Stimulated activated CD8-positive, alpha-beta memory T cell treated with anti-CD3 and anti-CD28 coated beads, Interleukin-4, amount 100 ng/mL, for 48 hours (primary cell): ENCODE measurements at regions not wholly inside any gene's neighbourhood (a gene's known extent, or its start where the extent isn't known, plus 50 kb on each side); places are given as distances from the start of the nearest gene placed in this dataset.
"Not testable (repeated sequence)": the region's sequence is repeated elsewhere in the genome, so short reads cannot be mapped to it uniquely, and the experiment has no call there.

Source experiments
- DNase-seq: peaks from one replicate; pipeline ENCODE4 v3.0.0-alpha.2; 2020

DNA sequence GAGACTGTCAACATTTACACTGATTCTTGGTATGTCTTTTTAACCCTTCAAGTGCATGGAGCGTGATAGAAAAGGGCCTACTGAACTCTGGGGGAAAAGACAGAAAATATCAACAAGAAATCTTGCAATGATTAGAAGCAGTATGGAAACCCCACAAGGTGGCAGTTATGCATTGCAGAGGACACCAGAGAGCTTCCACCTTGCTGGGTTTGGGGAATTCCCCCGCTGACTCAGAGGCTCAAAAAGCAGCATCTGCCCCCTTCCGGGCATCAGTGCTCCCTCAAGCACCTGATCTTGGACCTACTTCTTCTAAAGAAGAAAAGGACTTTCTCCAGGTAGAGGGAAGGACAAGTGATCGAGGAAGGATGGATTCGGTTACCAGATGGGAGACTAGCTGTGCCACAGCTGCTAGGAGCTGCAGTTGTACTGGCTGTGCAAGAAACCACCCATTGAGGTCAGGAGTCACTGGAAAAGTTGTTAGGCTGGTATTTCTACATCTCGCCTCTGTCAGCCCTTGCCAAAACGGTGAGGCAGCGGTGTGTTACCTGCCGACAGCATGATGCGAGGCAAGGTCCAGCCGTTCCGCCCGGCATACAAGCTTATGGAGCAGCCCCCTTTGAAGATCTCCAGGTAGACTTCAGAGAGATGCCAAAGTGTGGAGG lies 102.8 kb upstream of the OSBPL11 start:
- peak; percentile 62 for DNase-seq

DNA sequence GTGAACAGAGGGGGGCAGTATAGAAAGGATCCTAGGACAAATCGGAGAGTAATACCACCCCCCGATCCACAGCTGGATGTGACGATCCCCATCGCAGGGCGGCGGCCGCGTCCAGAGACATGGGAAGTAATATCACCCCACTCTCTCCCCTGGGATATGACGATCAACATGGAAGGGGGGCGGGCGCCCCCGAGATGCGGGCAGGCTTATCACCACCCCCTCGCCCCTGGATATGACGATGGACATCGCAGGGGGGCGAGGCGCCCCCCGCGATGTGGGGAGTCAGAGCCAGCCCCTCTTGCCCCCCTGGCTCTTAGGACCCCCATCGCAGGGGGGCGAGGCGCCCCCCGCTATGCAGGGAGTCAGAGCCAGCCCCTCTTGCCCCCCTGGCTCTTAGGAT lies 120.4 kb upstream of the OSBPL11 start:
- no peak for DNase-seq

DNA sequence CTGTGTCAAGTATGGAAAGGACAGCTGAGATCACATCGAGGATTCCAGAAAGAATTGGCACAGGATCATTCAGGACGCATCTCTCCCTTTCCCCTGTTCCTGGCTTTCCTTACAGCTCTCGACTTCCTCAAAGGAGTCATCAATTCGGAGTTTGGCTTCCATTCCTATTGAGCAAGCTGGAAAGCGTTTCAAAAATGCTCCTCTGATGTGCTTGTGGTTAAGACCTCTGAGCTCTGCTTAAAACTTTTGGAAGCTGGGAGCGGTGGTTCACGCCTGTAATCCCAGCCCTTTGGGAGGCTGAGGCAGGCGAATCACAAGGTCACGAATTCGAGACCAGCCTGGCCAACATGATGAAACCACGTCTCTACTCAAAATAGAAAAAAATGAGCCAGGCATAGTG lies 136.9 kb upstream of the OSBPL11 start:
- not testable (repeated sequence) for DNase-seq

DNA sequence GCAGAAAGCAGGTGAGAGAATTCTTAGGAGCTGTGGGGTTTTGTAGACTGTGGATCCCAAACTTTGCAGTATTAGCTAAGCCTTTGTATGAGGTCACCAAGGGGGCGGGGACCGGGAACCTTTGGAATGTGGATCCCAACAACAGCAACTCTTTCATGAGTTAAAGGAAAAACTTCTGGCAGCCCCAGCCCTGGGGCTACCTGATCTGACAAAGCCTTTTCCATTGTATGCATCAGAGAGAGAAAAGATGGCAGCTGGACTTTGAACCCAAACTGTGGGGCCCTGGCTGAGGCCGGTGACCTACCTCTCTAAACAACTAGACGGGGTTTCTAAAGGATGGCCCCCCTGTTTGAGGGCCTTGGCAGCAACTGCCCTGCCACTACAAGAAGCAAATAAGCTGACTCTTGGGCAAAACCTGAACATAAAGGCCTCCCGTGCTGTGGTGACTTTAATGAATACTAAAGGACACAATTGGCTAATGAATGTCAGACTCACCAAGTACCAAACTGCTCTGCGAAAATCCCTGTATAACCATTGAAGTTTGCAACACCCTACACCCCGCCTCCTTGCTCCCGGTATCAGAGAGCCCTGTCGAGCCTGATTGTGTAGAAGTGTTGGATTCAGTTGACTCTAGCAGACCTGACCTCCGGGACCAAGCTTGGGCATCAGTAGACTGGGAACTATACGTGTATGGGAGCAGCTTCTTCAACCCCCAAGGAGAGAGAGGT lies 146.9 kb upstream of the OSBPL11 start:
- not testable (repeated sequence) for DNase-seq

DNA sequence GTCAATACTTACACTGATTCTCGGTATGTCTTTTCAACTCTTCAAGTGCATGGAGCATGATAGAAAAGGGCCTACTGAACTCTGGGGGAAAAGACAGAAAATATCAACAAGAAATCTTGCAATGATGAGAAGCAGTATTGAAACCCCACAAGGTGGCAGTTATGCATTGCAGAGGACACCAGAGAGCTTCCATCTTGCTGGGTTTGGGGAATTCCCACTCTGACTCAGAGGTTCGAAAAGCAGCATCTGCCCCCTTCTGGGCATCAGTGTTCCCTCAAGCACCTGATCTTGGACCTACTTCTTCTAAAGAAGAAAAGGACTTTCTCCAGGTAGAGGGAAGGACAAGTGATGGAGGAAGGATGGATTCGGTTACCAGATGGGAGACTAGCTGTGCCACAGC lies 147.5 kb upstream of the OSBPL11 start:
- peak; percentile 46 for DNase-seq

DNA sequence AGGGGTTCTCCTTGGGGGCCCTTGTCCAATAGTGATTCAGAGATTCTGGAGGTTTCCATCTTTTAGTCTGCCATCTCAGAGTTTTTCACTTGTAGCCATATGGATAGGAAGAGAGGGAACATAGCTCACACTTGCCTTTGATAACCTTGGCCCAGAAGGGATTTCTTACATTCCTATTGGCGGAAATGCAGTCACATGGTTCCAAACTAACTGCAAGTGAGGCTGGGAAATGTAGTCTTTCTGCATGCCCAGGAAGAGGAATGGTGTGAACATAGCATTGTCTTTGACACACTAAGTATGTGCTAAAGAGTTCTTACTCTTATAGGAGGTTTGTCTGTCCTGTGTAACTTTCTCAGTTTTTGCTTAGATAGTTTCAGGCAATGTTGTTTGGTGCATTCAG lies 161.8 kb upstream of the OSBPL11 start:
- DNase-seq, result not testable (repeated sequence)

DNA sequence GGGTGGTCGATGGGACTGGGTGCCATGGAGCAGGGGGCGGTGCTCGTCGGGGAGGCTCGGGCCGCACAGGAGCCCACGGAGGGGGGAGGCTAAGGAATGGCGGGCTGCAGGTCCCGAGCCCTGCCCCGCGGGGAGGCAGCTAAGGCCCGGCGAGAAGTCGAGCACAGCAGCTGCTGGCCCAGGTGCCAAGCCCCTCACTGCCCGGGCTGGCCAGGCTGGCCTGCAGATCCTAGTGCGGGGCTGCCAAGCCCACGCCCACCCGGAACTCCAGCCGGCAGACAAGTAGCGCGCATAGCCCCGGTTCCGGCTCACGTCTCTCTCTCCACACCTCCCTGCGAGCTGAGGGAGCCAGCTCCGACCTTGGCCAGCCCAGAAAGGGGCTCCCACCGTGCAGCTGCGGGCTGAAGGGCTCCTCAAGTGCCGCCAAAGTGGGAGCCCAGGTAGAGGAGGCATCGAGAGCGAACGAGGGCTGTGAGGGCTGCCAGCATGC lies 163.4 kb upstream of the OSBPL11 start:
- DNase-seq, result not testable (repeated sequence)

DNA sequence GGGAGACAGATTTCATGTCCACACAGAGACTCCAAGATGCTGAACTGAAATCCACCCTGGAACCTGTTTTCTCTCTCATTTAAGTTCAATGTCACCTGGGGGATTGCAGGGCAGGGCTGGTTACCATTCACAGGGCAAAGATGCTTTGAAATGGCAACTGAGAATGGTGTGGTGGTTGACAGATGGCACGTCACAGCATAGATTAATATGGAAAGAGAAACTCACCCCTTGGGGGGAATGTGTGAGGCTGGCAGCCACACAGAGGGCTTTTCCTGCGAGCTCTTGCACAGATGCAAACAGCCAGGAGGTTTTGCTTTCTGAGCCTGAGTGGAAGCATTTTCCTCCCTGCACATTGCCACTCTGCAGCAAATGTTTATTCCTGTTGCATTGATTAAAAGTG lies 167.3 kb upstream of the OSBPL11 start:
- DNase-seq, result not testable (repeated sequence)

DNA sequence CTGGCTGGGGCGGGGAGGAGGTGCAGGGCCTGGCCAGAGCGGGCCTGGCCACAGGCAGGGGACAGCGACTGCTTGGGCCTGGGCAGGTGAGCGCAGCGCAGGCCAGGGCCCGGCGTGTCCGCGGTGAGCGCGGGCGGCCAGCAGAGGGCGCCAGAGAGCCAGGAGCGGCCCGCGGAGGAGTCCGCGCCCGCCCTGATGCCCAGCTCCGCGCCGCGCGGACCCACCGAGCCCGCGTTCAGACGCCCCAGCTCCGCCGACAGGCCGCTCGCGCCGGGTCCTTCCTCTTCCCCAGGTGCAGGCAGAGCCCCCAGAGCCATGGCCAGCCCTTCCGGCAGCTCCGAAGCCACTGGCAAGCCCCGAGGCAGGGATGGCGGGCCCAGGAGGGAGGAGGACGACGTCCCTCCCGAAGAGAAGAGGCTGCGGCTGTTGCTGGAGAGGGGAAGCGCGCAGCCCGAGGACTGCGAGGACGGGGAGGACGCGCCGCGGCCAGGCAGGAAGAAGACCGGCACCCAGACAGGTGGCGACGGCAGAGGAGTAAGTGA lies 171.1 kb upstream of the OSBPL11 start:
- peak; percentile 79 for DNase-seq

DNA sequence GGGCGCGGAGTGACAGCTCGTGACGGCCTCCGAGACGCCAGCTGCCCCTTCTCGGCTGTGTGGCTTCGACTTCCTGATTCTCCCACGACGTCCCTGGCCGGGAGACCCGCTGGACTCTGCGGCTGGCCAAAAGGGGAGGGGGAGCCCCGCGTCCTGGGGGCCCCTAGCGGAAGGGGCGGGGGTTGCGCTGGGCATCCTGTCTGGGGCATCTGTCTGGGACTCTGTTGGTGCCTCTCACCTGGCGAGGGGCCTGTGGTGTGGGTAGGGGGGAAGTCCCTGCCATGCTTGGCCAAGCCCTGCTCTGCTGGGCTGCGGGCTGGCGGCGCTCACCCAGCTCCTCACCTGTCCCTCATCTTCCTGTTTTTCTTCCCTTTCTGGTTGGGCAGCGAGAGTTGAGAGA lies 171.6 kb upstream of the OSBPL11 start:
- peak; percentile 33 for DNase-seq

DNA sequence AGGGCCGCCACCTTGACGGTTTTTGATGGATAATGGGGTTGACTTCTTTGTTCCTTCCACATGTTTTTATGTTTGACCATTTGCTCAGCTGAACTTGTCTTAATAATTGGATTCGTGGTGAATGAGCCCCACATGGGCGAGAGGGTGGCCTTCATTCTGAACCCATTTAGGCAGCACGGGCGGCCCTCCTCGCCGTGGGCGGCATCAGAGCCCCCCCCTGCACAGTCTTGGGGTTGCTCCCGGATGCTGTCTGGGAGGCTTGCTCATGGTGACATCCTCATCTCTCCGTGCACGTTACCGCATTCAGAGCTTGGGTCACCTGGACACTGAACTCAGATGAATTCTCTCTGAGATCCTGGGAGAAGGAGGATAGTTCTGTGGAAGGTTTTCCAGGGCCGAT lies 172.3 kb upstream of the OSBPL11 start:
- DNase-seq, result no peak

DNA sequence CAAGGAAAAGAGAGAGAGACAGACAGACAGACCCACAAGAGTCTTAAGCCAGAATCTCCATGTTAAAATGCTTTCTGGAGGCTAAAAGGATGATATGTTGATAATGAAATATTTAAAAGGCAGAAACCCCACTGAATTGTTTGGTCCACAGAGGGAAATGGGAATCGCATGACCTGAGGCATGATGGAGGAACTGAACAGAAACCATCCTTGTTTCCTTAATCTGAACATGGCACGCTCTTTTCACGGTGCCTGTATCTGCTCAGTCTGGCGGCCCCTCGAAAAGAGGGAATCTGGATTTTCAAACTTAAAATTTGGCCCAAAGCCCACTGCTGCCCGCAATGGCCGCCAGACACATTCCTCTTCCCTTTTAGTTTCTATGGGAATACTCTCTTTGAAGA lies 173.5 kb upstream of the OSBPL11 start:
- DNase-seq, result not testable (repeated sequence)

DNA sequence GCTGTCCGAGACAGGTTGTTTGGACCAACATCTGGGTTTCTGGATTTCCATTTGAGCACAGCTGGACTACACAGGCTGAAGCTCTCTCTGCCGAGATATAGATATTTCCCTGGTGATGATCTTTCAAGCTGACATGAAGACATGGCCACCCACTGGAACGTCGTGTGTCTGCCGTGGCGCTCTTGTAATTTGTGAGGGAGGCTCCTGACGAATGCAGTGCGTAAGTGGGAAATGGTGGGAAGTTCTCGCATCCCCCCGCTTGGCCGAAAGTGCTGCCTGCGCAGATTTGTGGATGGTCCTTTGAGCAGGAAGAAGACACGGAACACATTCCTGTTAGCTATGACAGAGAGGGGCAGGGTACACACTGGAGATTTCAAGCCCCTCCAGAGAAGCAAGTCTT lies 176.2 kb upstream of the OSBPL11 start:
- DNase-seq, result not testable (repeated sequence)

DNA sequence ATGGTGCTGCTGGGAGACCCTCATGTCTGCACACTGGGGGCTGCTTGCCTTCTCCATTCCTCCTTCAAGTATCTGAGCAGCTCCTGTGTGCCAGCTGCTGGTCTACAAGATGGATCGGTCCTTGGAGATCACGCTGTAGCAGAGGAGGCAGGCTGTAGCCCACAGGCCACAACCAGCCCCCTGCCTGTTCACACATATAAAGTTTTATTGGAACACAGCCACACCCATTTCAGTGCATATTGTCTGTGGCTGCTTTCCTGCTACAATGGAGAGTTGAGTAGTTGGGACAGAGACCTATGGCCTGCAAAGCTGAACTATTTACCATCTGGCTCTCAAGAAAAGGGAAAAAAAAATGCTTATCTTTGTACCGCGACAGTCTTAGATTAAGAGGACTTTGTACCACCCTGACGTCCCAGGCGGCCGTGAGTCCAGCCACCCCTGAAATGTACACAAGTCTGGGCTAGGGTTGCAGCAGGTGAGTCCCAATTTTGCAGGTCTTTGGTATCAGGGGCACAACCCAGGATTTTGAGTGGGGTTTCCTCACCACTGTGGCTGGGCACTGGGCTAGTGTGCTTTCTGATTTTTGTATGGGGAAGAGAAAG lies 179.2 kb upstream of the OSBPL11 start:
- not testable (repeated sequence) for DNase-seq

DNA sequence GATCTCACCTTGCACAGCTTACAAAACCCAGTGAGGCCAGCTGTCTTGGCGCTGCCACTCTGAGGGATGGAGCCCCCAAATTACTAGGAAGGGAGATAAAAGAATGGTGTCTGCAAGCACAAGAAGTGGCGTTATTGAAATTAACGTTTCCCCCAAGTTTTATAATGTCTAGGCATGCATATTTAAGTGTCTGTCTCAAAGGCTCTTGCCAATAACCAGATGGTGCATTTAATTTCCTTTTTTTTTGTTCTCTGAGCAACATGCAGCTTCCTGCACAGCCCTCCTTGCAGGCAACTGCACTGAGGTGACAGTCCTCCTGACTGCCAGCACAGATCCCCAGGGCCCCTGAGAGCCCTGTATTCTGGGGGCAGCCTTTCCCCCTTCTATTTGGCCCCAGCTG lies 179.8 kb upstream of the OSBPL11 start:
- DNase-seq, result not testable (repeated sequence)

DNA sequence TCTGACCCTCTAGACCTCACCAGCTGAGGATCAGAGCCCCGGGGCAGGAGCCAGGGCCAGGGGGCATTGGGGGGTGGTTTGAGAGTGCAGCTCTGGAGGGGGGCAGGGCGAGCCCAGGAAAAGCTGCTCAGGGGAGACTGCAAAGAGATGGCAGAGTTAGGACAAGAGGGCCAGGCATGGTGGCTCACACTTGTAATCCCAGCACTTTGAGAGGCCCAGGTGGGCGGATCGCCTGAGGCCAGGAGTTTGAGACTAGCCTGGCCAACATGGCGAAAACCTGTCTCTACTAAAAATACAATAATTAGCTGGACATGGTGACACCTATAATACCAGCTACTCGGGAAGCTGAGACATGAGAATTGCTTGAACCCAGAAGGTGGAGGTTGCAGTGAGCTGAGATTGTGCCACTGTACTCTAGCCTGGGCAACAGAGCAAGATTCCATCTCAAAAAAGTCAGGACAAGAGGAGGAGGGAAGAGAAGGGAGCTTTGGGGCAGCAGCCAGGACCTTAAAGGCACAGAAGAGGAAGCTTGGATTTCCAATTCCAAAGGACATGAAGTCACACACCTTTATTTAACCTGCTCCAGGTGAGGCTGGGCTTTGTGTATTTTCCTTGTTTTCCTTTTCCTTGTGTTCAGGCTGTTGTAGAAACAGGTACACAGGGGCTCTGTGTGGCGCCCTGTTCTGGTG lies 180.5 kb upstream of the OSBPL11 start:
- not testable (repeated sequence) for DNase-seq

DNA sequence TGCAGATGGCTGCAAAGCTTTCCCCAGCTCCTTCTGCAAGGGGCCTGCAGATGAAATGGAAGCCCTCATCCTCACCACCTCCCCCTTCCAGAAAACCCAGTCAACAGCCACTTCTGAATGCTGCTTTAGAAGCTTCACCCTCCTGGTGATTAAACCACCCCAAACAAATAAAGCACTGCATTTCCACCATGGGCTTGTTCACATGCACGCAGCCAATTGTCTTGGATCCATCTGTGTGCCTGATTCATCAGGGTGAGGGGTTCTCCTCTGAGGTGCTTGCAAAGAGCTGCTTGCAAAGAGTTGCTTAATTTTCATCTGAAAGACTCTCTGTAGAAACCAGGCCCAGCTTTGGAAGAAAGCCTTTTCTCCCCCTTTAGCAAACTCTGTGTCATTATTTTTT lies 184.0 kb upstream of the OSBPL11 start:
- not testable (repeated sequence) for DNase-seq

DNA sequence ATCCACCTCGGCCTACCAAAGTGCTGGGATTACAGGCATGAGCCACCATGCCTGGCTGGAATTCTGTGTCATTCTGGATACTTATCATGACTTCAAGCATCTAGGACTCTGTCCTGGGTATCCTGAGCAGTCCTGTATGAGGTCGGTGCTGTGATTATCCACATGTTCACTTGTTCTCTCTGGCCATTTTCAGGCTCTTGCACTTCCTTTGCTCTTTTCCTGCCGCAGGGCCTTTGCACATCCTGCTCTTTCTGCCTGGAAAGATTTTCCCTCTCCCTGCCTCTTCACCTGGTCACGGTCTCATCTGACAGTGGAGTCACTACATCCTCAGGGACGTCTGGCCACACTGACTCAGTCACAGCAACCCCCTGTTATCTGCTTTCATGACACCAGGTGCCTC lies 184.6 kb upstream of the OSBPL11 start:
- not testable (repeated sequence) for DNase-seq

DNA sequence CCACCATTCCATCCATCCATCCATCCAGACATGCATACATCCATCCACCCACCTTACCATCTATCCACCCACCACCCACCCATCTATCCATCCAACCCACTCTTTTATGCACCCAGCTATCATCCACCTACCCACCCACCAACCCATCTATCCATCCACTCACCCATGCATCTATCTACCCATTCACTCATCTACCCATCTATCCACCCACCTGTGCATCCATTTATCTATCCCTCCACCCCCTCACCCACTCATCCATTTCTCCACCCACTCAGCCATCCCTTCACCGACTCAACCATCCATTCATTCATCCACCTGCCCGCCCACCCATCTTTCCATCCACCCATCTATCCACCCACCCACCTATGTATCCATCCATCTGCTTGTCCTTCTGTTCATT lies 186.4 kb upstream of the OSBPL11 start:
- not testable (repeated sequence) for DNase-seq

DNA sequence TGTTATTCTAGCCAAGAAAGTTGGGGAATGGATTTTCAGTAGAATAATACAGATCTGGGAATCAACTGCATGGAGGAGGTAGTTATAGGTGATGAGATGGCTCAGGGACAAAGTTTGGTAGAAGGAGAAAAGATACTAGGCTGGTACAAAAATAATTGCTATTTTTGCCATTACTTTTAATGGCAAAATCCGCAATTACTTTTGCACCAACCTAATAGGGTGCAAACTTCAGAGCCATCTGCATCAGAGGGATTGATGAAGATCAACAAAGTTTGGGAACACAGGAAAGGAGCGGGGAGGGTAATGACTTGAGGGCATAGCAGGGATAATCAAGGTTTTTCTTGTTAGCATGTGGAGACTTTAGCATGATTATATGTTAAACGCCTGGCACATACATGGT lies 178.7 kb upstream of the ROPN1B start:
- DNase-seq, result not testable (repeated sequence)

DNA sequence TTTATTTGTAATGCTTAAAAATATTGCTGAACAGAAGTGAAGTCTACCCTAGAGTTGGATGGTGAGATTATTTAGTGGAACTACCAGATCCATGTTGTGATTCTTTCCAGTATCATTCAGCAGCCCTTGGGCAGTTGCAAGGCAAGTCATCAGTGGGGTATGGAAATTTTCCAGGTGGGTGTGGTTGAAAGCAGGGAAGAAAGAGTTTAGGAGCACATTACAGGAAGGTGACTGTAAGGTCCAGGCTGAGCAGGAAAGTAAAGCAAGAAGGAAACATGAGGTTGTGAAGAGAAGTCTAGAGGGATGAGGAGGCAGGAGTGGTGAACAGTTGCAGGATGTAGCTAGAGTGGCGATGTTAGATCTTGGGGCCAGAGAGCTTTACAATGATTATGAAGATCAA lies 178.0 kb upstream of the ROPN1B start:
- not testable (repeated sequence) for DNase-seq

DNA sequence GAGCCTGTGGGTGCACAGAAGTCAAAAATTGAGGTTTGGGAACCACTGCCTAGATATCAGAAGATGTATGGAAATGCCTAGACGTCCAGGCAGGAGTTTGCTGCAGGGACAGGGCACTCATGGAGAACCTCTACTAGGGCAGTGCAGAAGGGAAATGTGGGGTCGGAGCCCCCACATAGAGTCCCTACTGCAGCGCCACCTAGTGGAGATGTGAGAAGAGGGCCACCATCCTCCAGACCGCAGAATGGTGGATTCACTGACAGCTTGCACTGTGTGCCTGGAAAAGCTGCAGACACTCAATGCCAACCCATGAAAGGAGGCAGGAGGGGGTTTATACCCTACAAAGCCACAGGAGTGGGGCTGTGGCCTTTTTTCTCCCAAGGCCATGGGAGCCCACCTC lies 159.0 kb upstream of the ROPN1B start:
- peak; percentile 23 for DNase-seq

DNA sequence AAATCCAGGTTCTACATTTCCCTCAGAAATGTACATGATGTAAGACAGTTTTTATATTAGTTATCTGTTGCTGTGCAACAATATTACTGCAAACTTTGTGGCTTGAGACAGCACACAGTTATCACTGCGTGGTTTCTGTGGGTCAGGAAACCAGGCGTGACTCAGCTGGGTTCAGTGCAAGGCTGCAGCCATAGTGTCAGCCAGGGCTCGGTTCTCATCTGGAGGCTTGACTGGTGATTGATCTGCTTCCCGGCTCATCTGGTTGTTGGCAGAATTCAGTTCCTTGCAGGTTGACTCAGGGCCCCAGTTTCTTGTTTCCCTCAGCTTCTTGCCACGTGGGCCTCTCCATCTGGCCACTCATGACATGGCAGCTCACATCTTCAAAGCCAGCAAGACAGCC lies 146.8 kb upstream of the ROPN1B start:
- DNase-seq, result peak; percentile 67
